ENCODE measurements at regions not wholly inside any gene's neighbourhood (a gene's known extent, or its start where the extent isn't known, plus 50 kb on each side); places are given as distances from the start of the nearest gene placed in this dataset.

DNA sequence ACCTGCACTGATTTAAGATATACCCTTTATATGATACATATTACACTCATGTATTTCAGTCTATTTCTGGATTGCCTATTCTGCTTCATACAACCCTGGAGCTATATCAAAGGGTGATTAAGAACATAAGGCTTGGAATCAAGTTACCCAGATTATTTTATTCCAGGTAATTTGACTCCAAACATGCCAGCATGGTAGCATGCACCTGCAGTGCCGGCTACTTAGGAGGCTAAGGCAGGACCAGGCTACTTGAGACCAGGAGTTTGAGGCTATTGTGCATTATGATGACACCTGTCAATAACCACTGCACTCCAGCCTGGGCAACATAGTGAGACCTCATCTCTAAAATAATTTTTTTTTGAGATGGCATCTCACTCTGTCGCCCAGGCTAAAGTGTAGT, 50.4 kb upstream of the NEO1 start:
- intact Hi-C loops (cut with DNase I): no loop called here
- no peaks in the 10 kb centered on the region for H3K9me3 ChIP-seq
- WGBS, 2 donors: 100% methylated on average over 2 of the region's 2 CpGs
- H3K4me1 ChIP-seq: no peaks in the 10 kb centered on the region
- H3K27ac ChIP-seq: no peak overlapping the region
- H3K27me3 ChIP-seq: no peaks in the 10 kb centered on the region
- H3K36me3 ChIP-seq: no peaks in the 10 kb centered on the region
- DNase-seq: no peak
- H3K4me3 ChIP-seq (replicated peaks in 1 of 3): no peak overlapping the region
- TF ChIP-seq CTCF (IDR thresholded peaks at IDR 0.05): no peak
- no peak for TF ChIP-seq POLR2A (IDR thresholded peaks at IDR 0.05)

GRCh38 chr15:73000293-73000692, 52.0 kb upstream of the NEO1 start:
- Histone ChIP-seq H3K27me3 (no peaks in the 10 kb centered on the region), H3K4me1 (no peaks in the 10 kb centered on the region), H3K9me3 (no peaks in the 10 kb centered on the region), H3K27ac (no peak overlapping the region), H3K36me3 (no peaks in the 10 kb centered on the region), H3K4me3 (replicated peaks in 1 of 3) (no peak overlapping the region)
- 74 to 77% methylated on average over 4 of the region's 4 CpGs for WGBS, 2 donors
- TF ChIP-seq CTCF (IDR thresholded peaks at IDR 0.05) (no peak), POLR2A (IDR thresholded peaks at IDR 0.05) (no peak)
- DNase-seq: no peak
- intact Hi-C loops (cut with DNase I): no loop called here

DNA sequence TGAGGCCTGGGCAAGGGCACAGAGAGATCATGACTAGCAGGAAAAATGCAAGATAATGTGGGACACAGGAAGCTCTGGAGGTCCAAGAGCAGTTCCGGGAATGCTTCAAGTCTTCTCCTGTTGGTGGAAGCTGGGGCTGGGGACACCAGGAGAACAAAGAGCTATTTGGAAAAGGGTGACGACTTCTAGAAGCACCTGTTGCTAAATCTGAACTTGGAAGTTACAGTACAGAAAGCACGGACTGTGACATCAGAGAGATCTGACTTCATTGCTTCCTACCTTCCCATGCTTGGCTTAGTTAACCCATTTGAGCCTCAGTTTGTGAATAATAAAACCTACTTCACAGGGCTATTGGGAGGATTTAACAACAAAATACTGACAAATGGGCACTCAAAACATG, 52.7 kb upstream of the NEO1 start:
- H3K36me3 ChIP-seq: no peaks in the 10 kb centered on the region
- 80 to 82% methylated on average over 3 of the region's 3 CpGs for WGBS, 2 donors
- no peaks in the 10 kb centered on the region for H3K4me1 ChIP-seq
- no peak overlapping the region for H3K4me3 ChIP-seq (replicated peaks in 1 of 3)
- no peak overlapping the region for H3K27ac ChIP-seq
- no peaks in the 10 kb centered on the region for H3K27me3 ChIP-seq
- intact Hi-C loops (cut with DNase I): no loop called here
- H3K9me3 ChIP-seq: no peaks in the 10 kb centered on the region
- TF ChIP-seq POLR2A (IDR thresholded peaks at IDR 0.05) (no peak), CTCF (IDR thresholded peaks at IDR 0.05) (no peak)
- DNase-seq: no peak

- no peak for DNase-seq
These were observed 53.4 kb upstream of the NEO1 start for GRCh38 chr15:72998681-72999466.

More at GRCh38 chr15:72998681-72999466, 53.4 kb upstream of the NEO1 start:
- H3K9me3 ChIP-seq: no peaks in the 10 kb centered on the region
- WGBS, 2 donors: 85% methylated on average over 18 of the region's 18 CpGs
- no peaks in the 10 kb centered on the region for H3K36me3 ChIP-seq
- H3K27ac ChIP-seq: no peak overlapping the region
- no peak overlapping the region for H3K4me3 ChIP-seq (replicated peaks in 1 of 3)
- intact Hi-C loops (cut with DNase I): no loop called here
- peaks cover 5 to 6% of the 10 kb centered on the region in 2 donors for H3K4me1 ChIP-seq
- TF ChIP-seq POLR2A (IDR thresholded peaks at IDR 0.05) (no peak), CTCF (IDR thresholded peaks at IDR 0.05) (no peak)
- no peaks in the 10 kb centered on the region for H3K27me3 ChIP-seq

Data from thyroid gland (tissue), 4 donors.